ENCODE measurements at regions not wholly inside any gene's neighbourhood (a gene's known extent, or its start where the extent isn't known, plus 50 kb on each side); places are given as distances from the start of the nearest gene placed in this dataset.

GRCh38 chr9:85213650-85214607 lies 527.8 kb downstream of the AGTPBP1 start:
- POLR2A ChIA-PET, result no interaction called here

DNA sequence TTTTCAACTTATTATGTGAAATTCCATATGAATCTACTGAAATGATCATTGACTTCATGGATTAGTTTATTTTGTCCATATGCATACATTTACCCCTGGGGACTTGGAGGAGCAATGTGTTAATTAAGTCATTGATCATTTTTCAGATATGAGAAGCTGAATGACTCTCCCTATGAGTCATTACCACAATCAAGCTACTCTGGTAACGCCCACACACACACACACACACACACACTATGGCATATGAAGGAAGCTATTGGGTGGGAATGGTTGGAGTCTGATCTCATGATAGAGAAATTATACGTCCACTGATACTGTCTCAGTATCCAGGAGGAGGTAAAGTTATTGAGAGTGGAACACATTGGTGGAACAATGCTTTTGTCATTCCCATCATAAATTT lies 528.9 kb downstream of the AGTPBP1 start:
- Mint-ChIP-seq H3K27me3 (peaks cover 23% of the 10 kb centered on the region), H3K36me3 (ENCODE audit: low read depth) (no peaks in the 10 kb centered on the region), H3K4me1 (ENCODE audit: low read depth) (peaks cover 9% of the 10 kb centered on the region), H3K9me3 (no peaks in the 10 kb centered on the region), H3K4me3 (no peak overlapping the region), H3K27ac (no peak overlapping the region)
- DNase-seq (peak; percentile 61), ATAC-seq (peak; percentile 34)
- ChIA-PET CTCF (no interaction called here), POLR2A (no interaction called here)
- TF ChIP-seq CTCF (IDR thresholded peaks at IDR 0.05), result no peak
- intact Hi-C loops (cut with micrococcal nuclease), result no loop called here

More at GRCh38 chr9:85213650-85214607, 527.8 kb downstream of the AGTPBP1 start:
- Mint-ChIP-seq H3K4me1 (ENCODE audit: low read depth) (peaks cover 9% of the 10 kb centered on the region), H3K4me3 (no peak overlapping the region), H3K9me3 (no peaks in the 10 kb centered on the region), H3K27me3 (peaks cover 25% of the 10 kb centered on the region), H3K27ac (no peak overlapping the region), H3K36me3 (ENCODE audit: low read depth) (no peaks in the 10 kb centered on the region)
- ATAC-seq (no peak), DNase-seq (no peak)
- CTCF ChIA-PET, result no interaction called here
- no peak for TF ChIP-seq CTCF (IDR thresholded peaks at IDR 0.05)
- intact Hi-C loops (cut with micrococcal nuclease), result no loop called here

- DNase-seq (no peak), ATAC-seq (no peak)
- intact Hi-C loops (cut with micrococcal nuclease), result no loop called here
- H3K36me3 Mint-ChIP-seq (ENCODE audit: low read depth), result no peaks in the 10 kb centered on the region
- no peak for TF ChIP-seq CTCF (IDR thresholded peaks at IDR 0.05)
- CTCF ChIA-PET, result no interaction called here
- POLR2A ChIA-PET, result no interaction called here
- no peak overlapping the region for H3K27ac Mint-ChIP-seq
- peaks cover 25% of the 10 kb centered on the region for H3K27me3 Mint-ChIP-seq
- no peak overlapping the region for H3K4me3 Mint-ChIP-seq
- H3K9me3 Mint-ChIP-seq, result no peaks in the 10 kb centered on the region
- H3K4me1 Mint-ChIP-seq (ENCODE audit: low read depth), result peaks cover 9% of the 10 kb centered on the region
Observed at GRCh38 chr9:85212209-85212608, 529.5 kb downstream of the AGTPBP1 start.

GRCh38 chr9:85208666-85209065 lies 533.1 kb downstream of the AGTPBP1 start:
- no peak overlapping the region for H3K4me3 Mint-ChIP-seq
- DNase-seq (no peak), ATAC-seq (no peak)
- H3K4me1 Mint-ChIP-seq (ENCODE audit: low read depth), result peaks cover 9% of the 10 kb centered on the region
- intact Hi-C loops (cut with micrococcal nuclease), result no loop called here
- H3K9me3 Mint-ChIP-seq, result no peaks in the 10 kb centered on the region
- H3K27me3 Mint-ChIP-seq, result peaks cover 14% of the 10 kb centered on the region
- no peaks in the 10 kb centered on the region for H3K36me3 Mint-ChIP-seq (ENCODE audit: low read depth)
- ChIA-PET CTCF (no interaction called here), POLR2A (no interaction called here)
- TF ChIP-seq CTCF (IDR thresholded peaks at IDR 0.05), result no peak
- no peak overlapping the region for H3K27ac Mint-ChIP-seq

DNA sequence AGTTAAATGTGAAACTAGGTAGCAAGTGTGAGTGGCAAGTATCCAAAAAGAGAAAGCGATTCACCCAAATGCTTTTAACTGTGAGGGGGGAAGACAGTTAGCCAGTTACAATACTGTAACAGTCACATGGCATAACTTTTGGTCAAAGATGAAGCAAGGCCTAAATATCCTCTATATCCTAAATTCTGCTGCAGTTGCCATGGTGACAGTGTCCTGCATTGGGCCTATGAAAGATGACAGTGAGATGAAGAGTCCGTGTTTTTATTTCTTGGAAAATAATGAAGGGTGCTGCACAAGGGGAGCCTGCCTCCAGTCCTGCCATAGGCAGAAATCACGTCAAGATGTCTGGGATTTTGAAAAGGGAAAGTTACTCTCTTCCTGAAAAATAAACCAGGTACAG lies 534.6 kb downstream of the NTRK2 start:
- POLR2A ChIA-PET, result no interaction called here
- no peak overlapping the region for H3K4me3 Mint-ChIP-seq
- peaks cover 4% of the 10 kb centered on the region for H3K27me3 Mint-ChIP-seq
- no peaks in the 10 kb centered on the region for H3K4me1 Mint-ChIP-seq (ENCODE audit: low read depth)
- ATAC-seq, result no peak
- DNase-seq, result no peak
- CTCF ChIA-PET, result no interaction called here
- H3K36me3 Mint-ChIP-seq (ENCODE audit: low read depth), result no peaks in the 10 kb centered on the region
- intact Hi-C loops (cut with micrococcal nuclease), result no loop called here
- TF ChIP-seq CTCF (IDR thresholded peaks at IDR 0.05), result no peak
- H3K27ac Mint-ChIP-seq, result no peak overlapping the region
- H3K9me3 Mint-ChIP-seq, result no peaks in the 10 kb centered on the region
